Stimulated activated CD4-positive, alpha-beta T cell treated with anti-CD3 and anti-CD28 coated beads, Interleukin-15, amount 100 ng/mL, for 48 hours (primary cell): ENCODE measurements at regions not wholly inside any gene's neighbourhood (a gene's known extent, or its start where the extent isn't known, plus 50 kb on each side); places are given as distances from the start of the nearest gene placed in this dataset.

Experiments
- DNase-seq, 2 donors: peaks; one replicate each; pipeline ENCODE4 v3.0.0-alpha.2; 2020; ENCODE audit warnings: low read depth in 2 of 2

DNA sequence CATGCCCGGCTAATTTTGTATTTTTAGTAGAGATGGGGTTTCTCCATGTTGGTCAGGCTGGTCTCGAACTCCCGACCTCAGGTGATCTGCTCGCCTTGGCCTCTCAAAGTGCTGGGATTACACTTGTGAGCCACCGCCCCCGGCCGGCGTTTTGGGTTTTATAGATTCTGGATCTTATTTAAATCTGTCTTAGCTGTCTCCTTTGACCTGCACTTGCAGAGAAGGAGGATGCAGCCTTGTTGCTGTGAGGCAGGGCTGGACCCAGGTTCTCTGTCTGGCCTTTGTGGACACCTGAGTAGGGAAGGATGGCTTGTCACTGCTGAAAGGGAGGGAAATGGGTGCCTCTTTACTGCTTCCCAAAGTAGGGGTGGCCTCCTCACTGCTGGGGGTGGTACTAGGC, 83.0 kb upstream of the HS6ST1 start:
- no peak for DNase-seq

- no peak for DNase-seq
Observed at GRCh38 chr2:128402911-128403670, 84.4 kb upstream of the HS6ST1 start.

GRCh38 chr2:128403814-128404708, 85.4 kb upstream of the HS6ST1 start:
- DNase-seq = no peak

DNA sequence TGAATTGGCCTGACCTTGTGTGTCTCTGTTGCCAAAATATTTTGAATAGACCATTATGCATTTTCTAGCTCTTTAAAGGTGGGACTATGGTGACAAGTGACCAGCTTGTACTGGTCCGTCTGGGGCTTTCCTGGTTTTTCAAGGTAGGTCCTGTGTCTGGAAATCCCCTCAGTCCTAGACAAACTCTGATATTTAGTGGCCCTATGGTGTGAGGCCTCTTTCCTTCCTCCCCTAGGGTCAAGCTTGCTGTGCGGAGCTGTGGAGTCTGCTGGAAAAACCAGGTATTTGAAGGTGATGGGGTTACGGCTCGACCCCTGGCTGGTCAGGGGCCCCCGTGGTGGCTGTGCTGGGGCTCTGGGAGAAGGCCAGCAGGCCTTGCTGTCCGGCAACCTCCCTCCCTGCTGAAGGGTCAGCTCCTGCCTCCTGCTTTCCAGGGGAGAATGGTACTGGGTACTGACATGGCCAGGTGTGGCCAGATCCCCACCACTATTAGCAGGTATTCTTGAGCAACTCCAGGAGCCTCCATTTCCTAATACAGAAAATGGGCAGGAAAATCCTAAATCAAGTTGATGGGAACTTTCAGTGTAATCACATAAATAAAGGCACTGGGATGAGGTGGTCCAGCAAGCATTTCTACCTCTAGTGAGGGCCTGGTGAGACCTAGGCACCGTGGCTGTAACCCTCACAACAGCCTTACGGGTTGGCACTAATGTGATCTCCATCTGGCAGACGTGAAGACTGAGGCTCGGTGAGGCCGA, 86.2 kb upstream of the HS6ST1 start:
- DNase-seq = no peak

DNA sequence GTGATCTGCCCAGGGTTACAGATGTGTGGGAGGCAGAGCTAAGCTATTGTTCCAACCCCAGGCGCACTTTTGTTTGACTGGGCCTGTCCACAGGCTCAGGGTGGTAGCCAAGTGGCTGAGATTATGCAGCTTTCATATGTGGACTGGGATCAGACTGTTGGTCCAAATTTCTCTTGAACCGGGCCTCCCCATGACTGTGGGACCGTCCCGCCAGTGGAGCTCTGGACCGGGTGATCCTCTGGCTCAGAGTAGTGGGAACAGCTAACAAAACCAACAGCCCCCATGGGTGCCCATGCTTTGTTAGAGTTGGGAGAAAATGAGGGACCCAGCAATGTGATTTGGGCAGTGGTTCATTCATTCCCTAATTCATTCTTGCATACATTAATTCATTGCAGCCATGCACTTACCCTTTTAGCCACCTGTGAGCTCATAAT, 86.8 kb upstream of the HS6ST1 start:
- no peak for DNase-seq

DNA sequence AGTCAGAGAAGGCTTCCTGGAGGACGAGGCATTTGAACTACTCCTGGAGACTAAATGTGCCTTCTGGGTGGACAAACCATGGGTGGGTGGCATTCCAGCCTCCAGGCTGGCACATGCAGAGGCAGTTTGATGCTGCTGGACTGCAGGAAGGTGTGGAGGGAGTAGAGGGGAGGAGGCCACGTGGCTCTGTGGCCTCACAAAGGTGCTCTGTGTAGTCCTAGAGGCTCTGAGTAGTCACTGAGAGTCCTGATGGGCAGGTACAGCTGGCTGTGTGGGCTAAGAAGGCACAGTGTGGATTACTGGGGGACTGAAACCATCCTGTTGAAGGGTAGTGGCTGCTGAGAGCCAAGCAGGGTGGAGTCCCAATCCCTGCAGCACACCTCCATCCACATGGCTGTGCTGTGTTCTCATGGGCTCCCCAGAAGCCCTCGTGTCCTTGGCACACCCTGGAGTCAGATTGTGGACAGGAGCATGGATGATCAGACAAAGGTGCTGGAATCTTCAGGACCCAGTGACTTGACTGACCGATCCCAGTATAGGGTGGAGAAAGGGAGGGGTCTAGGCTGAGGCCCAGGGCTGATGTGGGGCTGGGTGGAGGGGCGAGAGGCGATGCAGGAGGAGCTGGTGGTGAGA, 87.4 kb upstream of the HS6ST1 start:
- DNase-seq = no peak

GRCh38 chr2:128406736-128407554, 88.3 kb upstream of the HS6ST1 start:
- DNase-seq = no peak

- DNase-seq = no peak
Observed at GRCh38 chr2:128408349-128409305, 90.0 kb upstream of the HS6ST1 start.

DNA sequence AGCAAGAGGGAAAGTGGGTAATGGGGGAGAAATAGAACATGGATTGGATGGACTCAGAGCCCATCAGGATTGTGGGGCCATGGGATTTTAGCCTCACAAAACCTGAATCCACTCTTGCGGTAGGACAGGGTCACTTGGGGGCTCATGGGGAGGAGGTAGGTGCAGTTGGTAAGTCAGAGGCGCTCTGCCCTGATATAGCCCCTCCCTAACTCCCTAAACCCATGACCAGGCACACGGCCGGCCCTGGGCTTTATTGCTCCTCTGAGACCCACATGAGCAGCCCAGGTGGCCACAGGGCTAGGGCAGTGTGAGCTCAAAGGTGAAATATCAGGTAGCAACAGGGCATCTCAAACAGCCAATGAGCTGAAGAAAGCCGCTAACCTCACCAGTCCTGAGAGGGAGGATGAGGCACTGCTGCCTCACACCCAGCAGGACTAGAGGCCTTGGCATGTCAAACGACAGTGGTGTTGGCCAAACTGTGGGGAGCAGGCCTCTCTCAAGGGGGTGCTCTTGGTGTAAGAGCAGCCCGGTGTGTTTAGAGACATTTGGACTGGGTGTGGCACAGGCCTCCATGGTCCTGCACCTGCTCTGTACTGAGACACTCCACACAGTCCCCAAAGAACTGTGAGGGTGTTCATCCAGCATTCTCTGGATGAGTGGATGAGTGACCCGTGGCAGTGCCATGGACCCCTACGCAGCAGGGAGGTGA, 90.8 kb upstream of the HS6ST1 start:
- no peak for DNase-seq

DNA sequence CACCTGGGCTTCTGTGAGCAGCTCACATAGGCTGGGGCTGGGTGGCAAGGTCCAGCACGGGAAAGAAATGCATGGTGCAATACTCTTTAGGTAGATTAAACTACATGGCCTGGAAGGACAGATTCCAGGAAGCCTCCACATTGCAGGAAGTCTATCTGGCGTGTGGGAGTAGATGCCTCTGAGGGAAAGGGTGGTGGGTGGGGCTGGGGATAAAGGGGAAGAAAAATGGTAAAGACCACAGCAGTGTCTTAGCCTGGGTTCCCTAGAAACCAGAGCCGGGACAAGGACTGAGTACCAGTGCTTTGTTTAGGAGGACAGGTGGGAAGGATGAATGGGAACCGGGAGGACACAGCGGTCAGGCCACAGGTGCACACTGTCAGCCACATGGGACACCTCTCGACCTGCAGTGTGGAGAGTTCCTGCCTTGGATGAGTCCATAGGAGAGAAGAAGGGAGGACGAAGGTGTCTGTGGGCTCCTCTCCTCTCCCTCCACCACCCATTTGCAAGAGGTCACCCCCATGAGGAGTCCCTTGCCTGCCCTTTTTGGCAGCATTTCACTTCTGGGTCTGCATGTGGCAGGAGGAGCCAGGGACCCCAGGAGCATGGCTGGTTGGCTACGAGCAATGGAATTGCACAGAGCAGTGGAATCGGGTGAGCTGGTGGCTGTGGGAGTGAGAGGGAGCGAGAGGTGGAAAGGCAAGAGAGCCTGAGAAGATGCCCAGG, 91.5 kb upstream of the HS6ST1 start:
- DNase-seq = no peak

DNA sequence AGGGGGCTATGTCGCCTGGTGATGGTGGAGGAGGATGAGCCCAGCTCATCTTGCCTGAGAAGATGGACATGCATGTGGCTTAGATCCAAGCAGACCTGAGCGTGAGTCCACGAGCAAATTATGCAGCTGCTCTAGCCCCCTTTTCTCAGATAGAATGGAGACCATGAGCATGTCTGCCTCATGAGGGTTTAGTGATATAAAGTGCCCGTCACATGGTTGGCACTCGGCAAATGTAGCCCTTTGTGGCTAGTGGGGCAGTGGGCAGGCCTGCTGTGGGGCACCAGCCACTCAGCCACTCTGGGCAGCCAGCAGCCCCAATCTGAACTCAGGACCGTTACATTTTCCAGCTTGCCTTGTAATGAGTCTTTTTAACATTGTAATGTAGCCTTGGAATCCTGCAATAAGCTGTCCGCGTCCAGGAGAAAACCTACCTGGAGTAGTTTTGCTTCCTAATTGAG, 92.1 kb upstream of the HS6ST1 start:
- DNase-seq = no peak

DNA sequence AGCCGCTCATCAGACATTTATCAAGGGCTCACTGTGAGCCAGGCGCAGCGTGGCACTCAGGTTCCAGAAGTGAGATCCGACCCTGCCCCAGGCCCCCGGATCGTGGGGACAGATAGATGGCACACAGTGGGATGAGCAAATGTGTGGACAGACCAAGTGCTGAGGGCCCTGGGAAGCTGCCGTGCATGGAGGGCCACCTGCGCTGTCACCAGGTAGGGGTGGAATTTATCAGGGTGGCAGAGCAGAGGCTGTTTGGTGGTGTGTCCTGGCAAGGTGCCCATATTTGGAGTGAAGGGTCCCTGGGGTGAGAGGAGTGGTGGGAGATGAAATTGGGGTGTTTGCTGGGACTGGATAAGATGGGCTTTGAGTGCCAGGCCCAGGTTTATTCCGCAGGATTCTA, 92.8 kb upstream of the HS6ST1 start:
- DNase-seq = no peak

- DNase-seq = no peak
Observed at GRCh38 chr2:128412181-128412871, 93.7 kb upstream of the HS6ST1 start.

- no peak for DNase-seq
Observed at GRCh38 chr2:128413014-128413717, 94.5 kb upstream of the HS6ST1 start.

GRCh38 chr2:128413718-128414341, 95.2 kb upstream of the HS6ST1 start:
- no peak for DNase-seq

DNA sequence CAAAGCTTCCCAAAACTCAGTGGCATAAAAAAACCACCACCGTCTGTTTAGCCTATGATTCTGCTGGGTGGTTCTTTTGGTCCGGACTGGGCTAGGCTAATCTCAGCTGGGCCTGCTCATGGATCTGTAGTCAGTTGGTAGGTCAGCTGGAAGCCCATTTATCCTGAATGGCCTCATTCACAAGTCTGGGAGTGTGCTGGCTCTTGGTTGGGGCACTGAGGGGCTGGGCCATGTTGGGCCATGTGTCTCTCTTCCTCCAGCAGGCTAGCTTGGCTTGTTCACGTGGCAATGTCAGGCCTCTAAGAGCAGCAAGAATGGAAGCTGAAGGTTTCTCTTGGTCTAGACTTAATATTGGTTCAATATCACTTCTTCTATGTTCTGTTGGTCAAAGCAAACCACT, 95.7 kb upstream of the HS6ST1 start:
- DNase-seq = no peak
